ENCODE measurements at regions not wholly inside any gene's neighbourhood (a gene's known extent, or its start where the extent isn't known, plus 50 kb on each side); places are given as distances from the start of the nearest gene placed in this dataset.
"Not testable (repeated sequence)": the region's sequence is repeated elsewhere in the genome, so short reads cannot be mapped to it uniquely, and the experiment has no call there.

GRCh38 chr5:24102010-24102409, 542.8 kb downstream of the CDH10 start:
- Histone ChIP-seq H3K4me3 (no peak overlapping the region), H3K27ac (no peak overlapping the region)

- H3K27ac ChIP-seq: no peak overlapping the region
- no peak overlapping the region for H3K4me3 ChIP-seq
Observed at GRCh38 chr5:24103451-24104023, 541.2 kb downstream of the CDH10 start.

GRCh38 chr5:24110004-24110615, 534.7 kb downstream of the CDH10 start:
- H3K4me3 ChIP-seq: no peak overlapping the region
- H3K27ac ChIP-seq: no peak overlapping the region

- H3K27ac ChIP-seq: no peak overlapping the region
- no peak overlapping the region for H3K4me3 ChIP-seq
Observed at GRCh38 chr5:24112420-24112819, 532.4 kb downstream of the CDH10 start.

GRCh38 chr5:24118351-24118750, 526.4 kb downstream of the CDH10 start:
- H3K27ac ChIP-seq: no peak overlapping the region
- no peak overlapping the region for H3K4me3 ChIP-seq

GRCh38 chr5:24135536-24135935, 509.2 kb downstream of the CDH10 start:
- no peak overlapping the region for H3K27ac ChIP-seq
- H3K4me3 ChIP-seq: no peak overlapping the region

GRCh38 chr5:24141046-24141445, 503.7 kb downstream of the CDH10 start:
- H3K4me3 ChIP-seq: no peak overlapping the region
- H3K27ac ChIP-seq: no peak overlapping the region

- Histone ChIP-seq H3K27ac (no peak overlapping the region), H3K4me3 (no peak overlapping the region)
Observed at GRCh38 chr5:24142341-24142740, 502.4 kb downstream of the CDH10 start.

GRCh38 chr5:24145806-24146205, 499.0 kb downstream of the CDH10 start:
- Histone ChIP-seq H3K4me3 (no peak overlapping the region), H3K27ac (no peak overlapping the region)

- H3K27ac ChIP-seq: no peak overlapping the region
- no peak overlapping the region for H3K4me3 ChIP-seq
Observed at GRCh38 chr5:24161559-24161958, 483.2 kb downstream of the CDH10 start.

GRCh38 chr5:24162343-24162742, 482.4 kb downstream of the CDH10 start:
- Histone ChIP-seq H3K4me3 (no peak overlapping the region), H3K27ac (no peak overlapping the region)

- Histone ChIP-seq H3K4me3 (no peak overlapping the region), H3K27ac (no peak overlapping the region)
Observed at GRCh38 chr5:24163091-24163490, 481.7 kb downstream of the CDH10 start.

GRCh38 chr5:24167806-24168205, 477.0 kb downstream of the CDH10 start:
- Histone ChIP-seq H3K4me3 (no peak overlapping the region), H3K27ac (no peak overlapping the region)

- Histone ChIP-seq H3K4me3 (no peak overlapping the region), H3K27ac (no peak overlapping the region)
Observed at GRCh38 chr5:24170026-24170425, 474.8 kb downstream of the CDH10 start.

- not testable (repeated sequence) for H3K4me3 ChIP-seq, H3K27ac ChIP-seq
Observed at GRCh38 chr5:24170930-24171329, 473.8 kb downstream of the CDH10 start.

GRCh38 chr5:24177821-24178220, 467.0 kb downstream of the CDH10 start:
- Histone ChIP-seq H3K27ac (no peak overlapping the region), H3K4me3 (no peak overlapping the region)

GRCh38 chr5:24183981-24184380, 460.8 kb downstream of the CDH10 start:
- H3K4me3 ChIP-seq: no peak overlapping the region
- H3K27ac ChIP-seq: no peak overlapping the region

GRCh38 chr5:24188216-24188925, 456.4 kb downstream of the CDH10 start:
- H3K27ac ChIP-seq: peak overlapping the region in 2 of 21 experiments; percentile 9

GRCh38 chr5:24196789-24197188, 448.0 kb downstream of the CDH10 start:
- no peak overlapping the region for H3K27ac ChIP-seq

More at GRCh38 chr5:24188216-24188925, 456.4 kb downstream of the CDH10 start:
- no peak overlapping the region for H3K4me3 ChIP-seq

GRCh38 chr5:24208686-24209106, 436.1 kb downstream of the CDH10 start:
- no peak overlapping the region for H3K4me3 ChIP-seq
- H3K27ac ChIP-seq: no peak overlapping the region

More at GRCh38 chr5:24196789-24197188, 448.0 kb downstream of the CDH10 start:
- no peak overlapping the region for H3K4me3 ChIP-seq

GRCh38 chr5:24215114-24215513, 429.7 kb downstream of the CDH10 start:
- Histone ChIP-seq H3K27ac (no peak overlapping the region), H3K4me3 (no peak overlapping the region)

Measured in skin epidermis (tissue), 12 donors.